Common myeloid progenitor, CD34-positive (primary cell): ENCODE measurements at regions not wholly inside any gene's neighbourhood (a gene's known extent, or its start where the extent isn't known, plus 50 kb on each side); places are given as distances from the start of the nearest gene placed in this dataset.

Experiments used
- CTCF ChIA-PET: fragments of 350-600 bp; sonication (Branson Sonifier 250); formaldehyde crosslinking; loops from one replicate; lab custom pipeline; 2021; ENCODE audit warnings: antibody characterized with exemption; lab: Charles Lee
- POLR2A ChIA-PET: fragments of 350-600 bp; sonication (Branson Sonifier 250); formaldehyde crosslinking; loops from one replicate; lab custom pipeline; 2021; ENCODE audit warnings: antibody characterized with exemption; lab: Charles Lee
- DNase-seq, 3 donors: peaks; one replicate each; pipeline versions ENCODE4 v3.0.0 to v3.0.0-alpha.2; 2013
- H3K27ac ChIP-seq, 2 experiments: 1 replicate in 1 of 2; 2 replicates in 1 of 2; pipeline ENCODE4 v1.7.0; 2013; ENCODE audit warnings: inconsistent platforms in 2 of 2, low read length in 2 of 2, mild to moderate bottlenecking in 2 of 2, low read depth in 1 of 2, moderate library complexity in 1 of 2; ENCODE audit not compliant: severe bottlenecking in 2 of 2, insufficient read depth in 1 of 2, poor library complexity in 1 of 2
- H3K27me3 ChIP-seq, 5 experiments: replicated peaks in 2 of 5; 1 replicate in 3 of 5; 2 replicates in 2 of 5; pipeline versions ENCODE4 v1.6.1 to v1.7.0; 2013; ENCODE audit warnings: low read length in 4 of 5, mild to moderate bottlenecking in 2 of 5, moderate library complexity in 2 of 5, inconsistent platforms in 1 of 5; ENCODE audit not compliant: insufficient read depth in 5 of 5, control insufficient read depth in 4 of 5
- H3K36me3 ChIP-seq, 4 experiments: 1 replicate in 2 of 4; 2 replicates in 2 of 4; pipeline versions ENCODE4 v1.6.1 to v1.7.0; 2013; ENCODE audit warnings: low read length in 3 of 4, control low read depth in 1 of 4, mild to moderate bottlenecking in 1 of 4; ENCODE audit not compliant: control insufficient read depth in 4 of 4, insufficient read depth in 4 of 4
- H3K4me1 ChIP-seq, 4 experiments: 1 replicate in 3 of 4; 2 replicates in 1 of 4; pipeline versions ENCODE4 v1.6.1 to v1.7.1; 2013; ENCODE audit warnings: low read length in 3 of 4, mild to moderate bottlenecking in 3 of 4, control low read depth in 1 of 4, inconsistent platforms in 1 of 4, moderate library complexity in 1 of 4; ENCODE audit not compliant: control insufficient read depth in 4 of 4, insufficient read depth in 4 of 4; ENCODE audit errors: control extremely low read depth in 1 of 4
- H3K4me3 ChIP-seq, 7 experiments: 1 replicate in 4 of 7; 2 replicates in 3 of 7; pipeline versions ENCODE4 v1.5.1 to v1.7.0; 2013; ENCODE audit warnings: mild to moderate bottlenecking in 7 of 7, low read length in 6 of 7, moderate library complexity in 6 of 7, inconsistent platforms in 2 of 7, low read depth in 2 of 7, control low read depth in 1 of 7; ENCODE audit not compliant: insufficient read depth in 4 of 7, control insufficient read depth in 1 of 7; ENCODE audit errors: extremely low read depth in 1 of 7
- H3K9me3 ChIP-seq, 5 experiments: 1 replicate in 4 of 5; 2 replicates in 1 of 5; pipeline versions ENCODE4 v1.6.1 to v1.7.1; 2013; ENCODE audit warnings: low read length in 4 of 5, mild to moderate bottlenecking in 2 of 5, inconsistent platforms in 1 of 5, low read depth in 1 of 5, moderate library complexity in 1 of 5; ENCODE audit not compliant: control insufficient read depth in 4 of 5, insufficient read depth in 2 of 5; ENCODE audit errors: control extremely low read depth in 1 of 5
- WGBS: methylation state at CpG from one replicate; pipeline ENCODE4 v1.1.5; 2013; ENCODE audit not compliant: insufficient coverage; 5-methylcytosine and 5-hydroxymethylcytosine counted together

- POLR2A ChIA-PET, result no interaction called here
- 90% methylated on average over 4 of the region's 4 CpGs for WGBS
These were observed 414.5 kb downstream of the SOX9 start for GRCh38 chr17:72535346-72535745.

GRCh38 chr17:72535779-72536178 lies 415.0 kb downstream of the SOX9 start:
- H3K36me3 ChIP-seq, result no peaks in the 10 kb centered on the region
- no peak overlapping the region for H3K27ac ChIP-seq
- WGBS, result 92% methylated on average over 4 of the region's 5 CpGs
- CTCF ChIA-PET, result interaction anchor here (1.3 kb wide), 1 partner anchor 1768 kb away, joined by 3 read pairs; no protein-coding TSS in a partner anchor
- H3K9me3 ChIP-seq, result peaks cover 0 to 7% (median 0%) of the 10 kb centered on the region in 5 experiments
- POLR2A ChIA-PET, result no interaction called here
- H3K4me3 ChIP-seq, result no peak overlapping the region
- no peak for DNase-seq
- peaks cover 0 to 7% (median 3%) of the 10 kb centered on the region in 4 experiments for H3K4me1 ChIP-seq
- H3K27me3 ChIP-seq, result peaks cover 0 to 13% (median 11%) of the 10 kb centered on the region in 5 experiments

More at GRCh38 chr17:72535346-72535745, 414.5 kb downstream of the SOX9 start:
- Histone ChIP-seq H3K27ac (no peak overlapping the region), H3K36me3 (no peaks in the 10 kb centered on the region), H3K4me3 (no peak overlapping the region), H3K9me3 (peaks cover 0 to 7% (median 0%) of the 10 kb centered on the region in 5 experiments), H3K4me1 (peaks cover 0 to 4% (median 2%) of the 10 kb centered on the region in 4 experiments), H3K27me3 (peaks cover 0 to 13% (median 11%) of the 10 kb centered on the region in 5 experiments)
- DNase-seq, result no peak
- CTCF ChIA-PET, result interaction anchor here (1.3 kb wide), 1 partner anchor 1768 kb away, joined by 3 read pairs; no protein-coding TSS in a partner anchor

DNA sequence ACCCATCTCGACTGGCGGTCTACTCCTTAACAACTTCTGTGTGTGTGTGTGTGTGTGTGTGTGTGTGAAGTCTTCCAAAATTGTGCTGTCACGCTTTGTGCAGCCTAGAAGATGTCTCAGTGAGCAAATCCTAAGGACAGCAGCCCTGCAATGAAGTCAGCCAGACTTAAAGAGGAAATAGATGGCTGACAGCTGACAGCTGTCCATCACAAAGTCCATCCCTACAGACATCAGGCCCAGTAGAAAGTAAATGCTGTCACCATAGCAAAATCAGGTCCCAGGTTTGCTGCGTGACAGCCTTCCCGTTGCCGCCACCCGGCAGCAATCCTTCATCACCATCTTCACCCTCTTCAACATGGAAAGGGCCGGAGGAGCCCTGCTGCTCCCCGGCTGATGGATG lies 416.0 kb downstream of the SOX9 start:
- Histone ChIP-seq H3K27me3 (peaks cover 0 to 13% (median 11%) of the 10 kb centered on the region in 5 experiments), H3K4me3 (no peak overlapping the region), H3K27ac (no peak overlapping the region), H3K36me3 (no peaks in the 10 kb centered on the region), H3K9me3 (peaks cover 0 to 7% (median 0%) of the 10 kb centered on the region in 5 experiments), H3K4me1 (peaks cover 0 to 7% (median 3%) of the 10 kb centered on the region in 4 experiments)
- ChIA-PET CTCF (no interaction called here), POLR2A (no interaction called here)
- DNase-seq, result no peak
- WGBS, result 84% methylated on average over 5 of the region's 9 CpGs

GRCh38 chr17:72538443-72538842 lies 417.6 kb downstream of the SOX9 start:
- DNase-seq, result no peak
- Histone ChIP-seq H3K4me3 (no peak overlapping the region), H3K4me1 (peaks cover 0 to 7% (median 3%) of the 10 kb centered on the region in 4 experiments), H3K27ac (no peak overlapping the region), H3K36me3 (no peaks in the 10 kb centered on the region), H3K9me3 (peaks cover 0 to 7% (median 0%) of the 10 kb centered on the region in 5 experiments), H3K27me3 (peaks cover 0 to 21% (median 11%) of the 10 kb centered on the region in 5 experiments)
- ChIA-PET POLR2A (no interaction called here), CTCF (interaction anchor here (0.7 to 0.9 kb wide), 3 partner anchors 17 to 1781 kb away, joined by 3 to 4 read pairs (median 3); no protein-coding TSS in a partner anchor)
- WGBS, result 100% methylated on average over 5 of the region's 5 CpGs

DNA sequence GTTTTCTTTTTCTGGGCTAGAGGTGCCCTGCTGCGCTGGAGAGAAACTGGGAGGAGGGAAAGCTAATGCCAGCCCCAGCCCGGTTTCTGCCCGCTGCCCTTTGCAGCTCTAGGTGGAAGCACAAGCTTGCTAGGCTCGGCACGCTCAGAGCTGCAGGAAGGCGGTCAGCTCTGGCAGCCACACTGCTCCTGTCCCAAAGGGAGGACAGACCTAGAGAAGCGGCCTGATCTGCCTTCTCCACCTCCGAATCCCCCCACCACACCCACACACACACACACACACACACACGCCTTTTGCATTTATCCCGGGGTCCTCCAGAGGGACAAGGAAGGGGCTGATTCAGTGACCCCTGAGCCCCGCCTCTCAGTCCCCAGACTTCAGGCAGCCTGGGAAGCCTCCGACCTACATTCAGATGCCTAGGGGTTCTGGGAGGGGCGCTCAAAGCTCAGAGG lies 418.1 kb downstream of the SOX9 start:
- Histone ChIP-seq H3K36me3 (no peaks in the 10 kb centered on the region), H3K27me3 (peaks cover 0 to 23% (median 11%) of the 10 kb centered on the region in 5 experiments), H3K27ac (no peak overlapping the region), H3K4me1 (peaks cover 0 to 7% (median 3%) of the 10 kb centered on the region in 4 experiments), H3K4me3 (no peak overlapping the region), H3K9me3 (peaks cover 0 to 7% (median 0%) of the 10 kb centered on the region in 5 experiments)
- POLR2A ChIA-PET, result interaction anchor here (0.6 to 0.7 kb wide), 2 partner anchors 1545 to 1795 kb away, joined by 4 read pairs; no protein-coding TSS in a partner anchor
- CTCF ChIA-PET, result interaction anchor here (0.7 to 2.4 kb wide), 6 partner anchors 16 to 1782 kb away, joined by 3 to 17 read pairs (median 4); no protein-coding TSS in a partner anchor
- no peak for DNase-seq
- 92% methylated on average over 8 of the region's 13 CpGs for WGBS

GRCh38 chr17:72539981-72540897 lies 419.4 kb downstream of the SOX9 start:
- Histone ChIP-seq H3K36me3 (no peaks in the 10 kb centered on the region), H3K4me3 (peak overlapping the region in 6 of 7 experiments; percentile 10 to 63 (median 50)), H3K4me1 (peaks cover 0 to 7% (median 3%) of the 10 kb centered on the region in 4 experiments), H3K27ac (no peak overlapping the region), H3K9me3 (no peaks in the 10 kb centered on the region), H3K27me3 (peaks cover 0 to 23% (median 11%) of the 10 kb centered on the region in 5 experiments)
- peak; percentile 34 to 64 (median 53) for DNase-seq
- POLR2A ChIA-PET, result no interaction called here
- CTCF ChIA-PET, result interaction anchor here (0.7 to 2.4 kb wide), 8 partner anchors 13 to 1906 kb away, joined by 3 to 17 read pairs (median 3); no protein-coding TSS in a partner anchor
- 10% methylated on average over 45 of the region's 50 CpGs for WGBS
